H1 (cell line): ENCODE measurements at regions not wholly inside any gene's neighbourhood (a gene's known extent, or its start where the extent isn't known, plus 50 kb on each side); places are given as distances from the start of the nearest gene placed in this dataset.
A peak's percentile ranks its signal among the peaks of the same experiment; 100 is the strongest.
"Not testable (repeated sequence)": the region's sequence is repeated elsewhere in the genome, so short reads cannot be mapped to it uniquely, and the experiment has no call there.

Experiments used
- CTCF ChIA-PET: fragments of 300-600 bp; sonication (Branson Sonifier 250); formaldehyde crosslinking; loops from one replicate; lab custom pipeline; 2021; ENCODE audit not compliant: partially characterized antibody; lab: Charles Lee
- POLR2A ChIA-PET: fragments of 300-600 bp; sonication (Branson Sonifier 250); formaldehyde crosslinking; loops from one replicate; lab custom pipeline; 2021; ENCODE audit warnings: inconsistent platforms; ENCODE audit not compliant: partially characterized antibody; lab: Charles Lee
- DNase-seq, 2 experiments: peaks; one replicate each; pipeline versions ENCODE4 v3.0.0 to v3.0.0-alpha.2; 2010 to 2022; ENCODE audit warnings: low spot score in 2 of 2, low read depth in 1 of 2, mixed read lengths in 1 of 2
- FAIRE-seq: peaks from 2 replicates; lab custom pipeline; 2011; peaks lifted over from hg19 to GRCh38; lab: Jason Lieb, UNC
- H2AFZ ChIP-seq: 2 replicates; pipeline ENCODE4 v1.8.1; 2012; ENCODE audit warnings: low read length, inconsistent platforms
- H2AK5ac ChIP-seq: 2 replicates; pipeline ENCODE4 v1.6.1; 2013; ENCODE audit warnings: low read depth, low read length
- H2BK120ac ChIP-seq: replicated peaks from 2 replicates; pipeline ENCODE3; 2013; ENCODE audit warnings: low read depth, low read length, inconsistent platforms
- H2BK12ac ChIP-seq: 2 replicates; pipeline ENCODE4 v1.6.1; 2013; ENCODE audit warnings: low read depth, low read length
- H2BK15ac ChIP-seq: 2 replicates; pipeline ENCODE4 v1.6.1; 2013; ENCODE audit warnings: low read length
- H2BK20ac ChIP-seq: 2 replicates; pipeline ENCODE4 v1.6.1; 2013; ENCODE audit warnings: low read length
- H2BK5ac ChIP-seq: 2 replicates; pipeline ENCODE4 v1.6.1; 2013; ENCODE audit warnings: low read depth, low read length
- H3K14ac ChIP-seq: 2 replicates; pipeline ENCODE4 v1.6.1; 2013; ENCODE audit warnings: inconsistent platforms; ENCODE audit not compliant: insufficient read length
- H3K18ac ChIP-seq: 2 replicates; pipeline ENCODE4 v1.6.1; 2013; ENCODE audit warnings: low read length; ENCODE audit errors: extremely low read depth
- H3K23ac ChIP-seq: 2 replicates; pipeline ENCODE4 v1.6.1; 2013; ENCODE audit warnings: inconsistent platforms; ENCODE audit not compliant: insufficient read length
- H3K23me2 ChIP-seq: 2 replicates; pipeline ENCODE4 v1.6.1; 2013; ENCODE audit warnings: low read depth, low read length
- H3K27ac ChIP-seq: 2 replicates; pipeline ENCODE4 v1.6.1; 2011; ENCODE audit warnings: low read depth, low read length, inconsistent platforms
- H3K27me3 ChIP-seq, 4 experiments: replicated peaks in 1 of 4; 1 replicate in 1 of 4; 2 replicates in 3 of 4; pipeline versions ENCODE4 v1.6.1 to v1.8.1; 2011 to 2013; ENCODE audit warnings: low read length in 3 of 4, mild to moderate bottlenecking in 3 of 4, inconsistent platforms in 2 of 4, mixed read lengths in 2 of 4, moderate library complexity in 1 of 4; ENCODE audit not compliant: control insufficient read depth in 3 of 4, insufficient read depth in 3 of 4; ENCODE audit errors: extremely low read depth in 1 of 4
- H3K36me3 ChIP-seq, 4 experiments: 2 replicates each; pipeline versions ENCODE4 v1.6.1 to v1.8.1; 2011 to 2013; ENCODE audit warnings: mild to moderate bottlenecking in 4 of 4, low read length in 3 of 4, moderate library complexity in 2 of 4, control low read depth in 1 of 4, inconsistent platforms in 1 of 4; ENCODE audit not compliant: insufficient read depth in 4 of 4, control insufficient read depth in 2 of 4
- H3K4ac ChIP-seq: replicated peaks from 2 replicates; pipeline ENCODE3; 2013; ENCODE audit warnings: low read length, low read depth, mixed read lengths, inconsistent platforms; ENCODE audit not compliant: insufficient read length
- H3K4me1 ChIP-seq, 4 experiments: replicated peaks in 1 of 4; 1 replicate in 1 of 4; 2 replicates in 3 of 4; pipeline versions ENCODE4 v1.6.1 to v1.8.1; 2011 to 2013; ENCODE audit warnings: low read length in 3 of 4, inconsistent platforms in 2 of 4, mixed read lengths in 1 of 4; ENCODE audit not compliant: insufficient read depth in 4 of 4, control insufficient read depth in 3 of 4
- H3K4me2 ChIP-seq, 2 experiments: 2 replicates each; pipeline versions ENCODE4 v1.6.1 to v1.8.1; 2011 to 2013; ENCODE audit warnings: low read depth in 2 of 2, low read length in 2 of 2, control low read depth in 1 of 2, inconsistent platforms in 1 of 2, mild to moderate bottlenecking in 1 of 2; ENCODE audit not compliant: insufficient read depth in 1 of 2
- H3K4me3 ChIP-seq, 4 experiments: fragments of 200-600, 300-600 bp in 1 of 4; sonication (generic), shearing (Covaris generic), sonication (Bioruptor Twin) in 1 of 4; 2 replicates each; pipeline versions ENCODE4 v1.5.1 to v1.8.1; 2011 to 2016; ENCODE audit warnings: low read length in 4 of 4, low read depth in 3 of 4, control low read depth in 2 of 4, inconsistent platforms in 2 of 4, mild to moderate bottlenecking in 2 of 4, mixed read lengths in 1 of 4, moderate library complexity in 1 of 4; ENCODE audit not compliant: insufficient read depth in 2 of 4; ENCODE audit errors: extremely low read depth in 1 of 4
- H3K56ac ChIP-seq: replicated peaks from 2 replicates; pipeline ENCODE3; 2013; ENCODE audit warnings: low read depth, mild to moderate bottlenecking, mixed read lengths, low read length, inconsistent platforms; ENCODE audit not compliant: insufficient read length
- H3K79me1 ChIP-seq: 2 replicates; pipeline ENCODE4 v1.6.1; 2013; ENCODE audit warnings: low read depth, low read length, control low read depth
- H3K79me2 ChIP-seq, 2 experiments: 2 replicates each; pipeline versions ENCODE4 v1.6.1 to v1.8.1; 2012 to 2013; ENCODE audit warnings: low read length in 2 of 2, mild to moderate bottlenecking in 2 of 2, inconsistent platforms in 1 of 2; ENCODE audit not compliant: insufficient read depth in 2 of 2, control insufficient read depth in 1 of 2
- H3K9ac ChIP-seq, 4 experiments: replicated peaks in 1 of 4; 1 replicate in 1 of 4; 2 replicates in 3 of 4; pipeline versions ENCODE4 v1.6.1 to v1.8.1; 2011 to 2013; ENCODE audit warnings: low read depth in 3 of 4, low read length in 3 of 4, control low read depth in 2 of 4, mild to moderate bottlenecking in 2 of 4, moderate library complexity in 2 of 4, inconsistent platforms in 1 of 4; ENCODE audit errors: extremely low read depth in 1 of 4
- H3K9me3 ChIP-seq, 2 experiments: 2 replicates each; pipeline versions ENCODE4 v1.6.1 to v1.8.1; 2012 to 2013; ENCODE audit warnings: mild to moderate bottlenecking in 2 of 2, moderate library complexity in 2 of 2, control low read depth in 1 of 2, inconsistent platforms in 1 of 2, low read depth in 1 of 2, low read length in 1 of 2, mixed read lengths in 1 of 2; ENCODE audit not compliant: insufficient read depth in 2 of 2
- H4K20me1 ChIP-seq, 2 experiments: replicated peaks in 1 of 2; 2 replicates each; pipeline versions ENCODE3 to v1.8.1; 2011 to 2013; ENCODE audit warnings: inconsistent platforms in 2 of 2, low read length in 2 of 2, mild to moderate bottlenecking in 1 of 2; ENCODE audit not compliant: insufficient read depth in 2 of 2, control insufficient read depth in 1 of 2
- H4K5ac ChIP-seq: 2 replicates; pipeline ENCODE4 v1.6.1; 2013; ENCODE audit warnings: low read length, low read depth, mixed read lengths, inconsistent platforms; ENCODE audit not compliant: insufficient read length
- H4K8ac ChIP-seq: 2 replicates; pipeline ENCODE4 v1.8.0; 2013; ENCODE audit warnings: mild to moderate bottlenecking, moderate library complexity, low read length, inconsistent platforms; ENCODE audit not compliant: insufficient read depth; ENCODE audit errors: extremely low read depth
- H4K91ac ChIP-seq: replicated peaks from 2 replicates; pipeline ENCODE3; 2013; ENCODE audit warnings: low read length, mixed read lengths, inconsistent platforms; ENCODE audit not compliant: insufficient read length
- CEBPB ChIP-seq: IDR thresholded peaks from 2 replicates; pipeline ENCODE4 v1.6.1; 2012; ENCODE audit warnings: low read depth, low read length
- EP300 ChIP-seq, 2 experiments: IDR thresholded peaks; 1 replicate in 1 of 2; 2 replicates in 1 of 2; pipeline ENCODE4 v1.6.1; 2011 to 2012; ENCODE audit warnings: low read depth in 2 of 2, low read length in 2 of 2, mild to moderate bottlenecking in 2 of 2, borderline replicate concordance in 1 of 2, inconsistent platforms in 1 of 2, moderate library complexity in 1 of 2
- WGBS, 2 experiments: shearing (Covaris generic) in 1 of 2; methylation state at CpG; one replicate each; pipeline versions ENCODE4 v1.1.6 to v1.1.7; 2013 to 2015; ENCODE audit warnings: low lambda C conversion rate in 2 of 2, mixed read lengths in 2 of 2, inconsistent platforms in 1 of 2, low coverage in 1 of 2, missing lambda C conversion rate in 1 of 2; ENCODE audit not compliant: insufficient replicate concordance in 2 of 2, insufficient coverage in 1 of 2, insufficient read length in 1 of 2; ENCODE audit errors: extremely low coverage in 1 of 2, missing lambda C conversion rate in 1 of 2; 5-methylcytosine and 5-hydroxymethylcytosine counted together

- H2BK12ac ChIP-seq, FAIRE-seq, H2AFZ ChIP-seq, H2BK5ac ChIP-seq, DNase-seq, H3K14ac ChIP-seq, CTCF ChIA-PET, H4K5ac ChIP-seq, H2BK20ac ChIP-seq, H3K18ac ChIP-seq, H3K4ac ChIP-seq, POLR2A ChIA-PET, H3K56ac ChIP-seq, H3K9ac ChIP-seq, H3K23me2 ChIP-seq, H3K79me1 ChIP-seq, H2BK15ac ChIP-seq, H4K8ac ChIP-seq, H3K23ac ChIP-seq, H3K79me2 ChIP-seq, H4K20me1 ChIP-seq, H2AK5ac ChIP-seq, H2BK120ac ChIP-seq: not testable (repeated sequence)
- peaks cover 0 to 14% of the 10 kb centered on the region in 2 experiments for H3K9me3 ChIP-seq
- TF ChIP-seq CEBPB, result peak; percentile 47; the same call in 1 of the 2 replicates
- TF ChIP-seq EP300 (IDR thresholded peaks at IDR 0.05; ENCODE audit: borderline replicate concordance in 1 of 2, low read depth in 2 of 2, low read length in 2 of 2), result peak in 1 of 2 experiments; percentile 84; a peak in 1 of 3 replicates
- TF ChIP-seq, all 59 proteins: peak for 2; not testable (repeated sequence) for 57
- H3K27me3 ChIP-seq, H3K4me1 ChIP-seq, H3K27ac ChIP-seq, H3K36me3 ChIP-seq, H3K4me3 ChIP-seq, H3K4me2 ChIP-seq, H4K91ac ChIP-seq: not testable (repeated sequence)
- WGBS, 2 experiments, result 91% methylated on average over 5 of the region's 5 CpGs; no CpG with 5 or more reads in 1 of the 2 experiments
Measured at GRCh38 chr11:56827357-56827756, 78.9 kb upstream of the OR9G4 start.
